BLaER1 (cell line): ENCODE measurements at regions not wholly inside any gene's neighbourhood (a gene's known extent, or its start where the extent isn't known, plus 50 kb on each side); places are given as distances from the start of the nearest gene placed in this dataset.
"Not testable (repeated sequence)": the region's sequence is repeated elsewhere in the genome, so short reads cannot be mapped to it uniquely, and the experiment has no call there.

ENCODE experiments used
- H3K27ac ChIP-seq: shearing (Covaris generic); formaldehyde crosslinking; 2 replicates; pipeline ENCODE4 v1.8.1; 2022
- H3K27me3 ChIP-seq: shearing (Covaris generic); formaldehyde crosslinking; 2 replicates; pipeline ENCODE4 v1.8.1; 2022
- H3K36me3 ChIP-seq: shearing (Covaris generic); formaldehyde crosslinking; 2 replicates; pipeline ENCODE4 v1.8.1; 2022
- H3K4me1 ChIP-seq: shearing (Covaris generic); formaldehyde crosslinking; 2 replicates; pipeline ENCODE4 v1.8.1; 2022
- H3K4me2 ChIP-seq: shearing (Covaris generic); formaldehyde crosslinking; 2 replicates; pipeline ENCODE4 v1.8.1; 2022
- H3K4me3 ChIP-seq: shearing (Covaris generic); formaldehyde crosslinking; 2 replicates; pipeline ENCODE4 v1.8.1; 2022
- H3K9ac ChIP-seq: shearing (Covaris generic); formaldehyde crosslinking; 2 replicates; pipeline ENCODE4 v1.8.1; 2022
- H3K9me3 ChIP-seq: shearing (Covaris generic); formaldehyde crosslinking; 2 replicates; pipeline ENCODE4 v1.8.1; 2022
- H4K20me1 ChIP-seq: shearing (Covaris generic); formaldehyde crosslinking; 2 replicates; pipeline ENCODE4 v1.8.1; 2022
- Cebpa-rat ChIP-seq: shearing (Covaris generic); IDR thresholded peaks from 2 replicates; pipeline ENCODE4 v1.8.1; 2022

- peaks cover 30% of the 10 kb centered on the region for H3K4me1 ChIP-seq
- no peak overlapping the region for H3K27ac ChIP-seq
- no peak overlapping the region for H3K9ac ChIP-seq
Measured at GRCh38 chr7:112985377-112985987, 101.1 kb downstream of the GPR85 start.

GRCh38 chr7:112982441-112983063 lies 104.1 kb downstream of the GPR85 start:
- H3K36me3 ChIP-seq = no peaks in the 10 kb centered on the region
- H3K4me1 ChIP-seq = peaks cover 29% of the 10 kb centered on the region
- no peak overlapping the region for H3K9ac ChIP-seq
- H3K9me3 ChIP-seq = no peaks in the 10 kb centered on the region
- no peaks in the 10 kb centered on the region for H3K27me3 ChIP-seq
- H4K20me1 ChIP-seq = no peaks in the 10 kb centered on the region
- no peak overlapping the region for H3K27ac ChIP-seq
- TF ChIP-seq Cebpa-rat = no peak
- H3K4me2 ChIP-seq = no peak overlapping the region
- H3K4me3 ChIP-seq = no peak overlapping the region

More at GRCh38 chr7:112985377-112985987, 101.1 kb downstream of the GPR85 start:
- no peaks in the 10 kb centered on the region for H3K27me3 ChIP-seq
- no peak overlapping the region for H3K4me3 ChIP-seq
- H4K20me1 ChIP-seq = no peaks in the 10 kb centered on the region
- no peaks in the 10 kb centered on the region for H3K9me3 ChIP-seq
- H3K4me2 ChIP-seq = peak overlapping the region; percentile 70
- H3K36me3 ChIP-seq = no peaks in the 10 kb centered on the region
- no peak for TF ChIP-seq Cebpa-rat

- H3K4me2 ChIP-seq = no peak overlapping the region
- H3K36me3 ChIP-seq = no peaks in the 10 kb centered on the region
- no peaks in the 10 kb centered on the region for H3K27me3 ChIP-seq
- TF ChIP-seq Cebpa-rat = no peak
- H3K4me1 ChIP-seq = peaks cover 23% of the 10 kb centered on the region
- H3K9me3 ChIP-seq = no peaks in the 10 kb centered on the region
- H4K20me1 ChIP-seq = no peaks in the 10 kb centered on the region
- no peak overlapping the region for H3K9ac ChIP-seq
- H3K27ac ChIP-seq = no peak overlapping the region
- no peak overlapping the region for H3K4me3 ChIP-seq
Measured at GRCh38 chr7:112981966-112982365, 104.7 kb downstream of the GPR85 start.

GRCh38 chr7:112979055-112979454 lies 107.6 kb downstream of the GPR85 start:
- H4K20me1 ChIP-seq, H3K9ac ChIP-seq, H3K9me3 ChIP-seq, H3K27ac ChIP-seq, H3K36me3 ChIP-seq, H3K4me2 ChIP-seq, H3K27me3 ChIP-seq, H3K4me3 ChIP-seq, H3K4me1 ChIP-seq: not testable (repeated sequence)

- H3K36me3 ChIP-seq, H3K4me2 ChIP-seq, H3K4me1 ChIP-seq, H3K9me3 ChIP-seq, H4K20me1 ChIP-seq, H3K9ac ChIP-seq, H3K4me3 ChIP-seq, H3K27me3 ChIP-seq, H3K27ac ChIP-seq: not testable (repeated sequence)
Measured at GRCh38 chr7:112977244-112977955, 109.2 kb downstream of the GPR85 start.

GRCh38 chr7:112970771-112971170 lies 115.9 kb downstream of the GPR85 start:
- H3K9ac ChIP-seq = no peak overlapping the region
- H3K4me1 ChIP-seq = no peaks in the 10 kb centered on the region

GRCh38 chr7:112969946-112970345 lies 116.7 kb downstream of the GPR85 start:
- H3K4me3 ChIP-seq = no peak overlapping the region
- H3K9me3 ChIP-seq = no peaks in the 10 kb centered on the region
- H3K27ac ChIP-seq = no peak overlapping the region
- H3K4me2 ChIP-seq = no peak overlapping the region
- no peaks in the 10 kb centered on the region for H4K20me1 ChIP-seq
- no peak overlapping the region for H3K9ac ChIP-seq
- no peaks in the 10 kb centered on the region for H3K4me1 ChIP-seq
- no peaks in the 10 kb centered on the region for H3K36me3 ChIP-seq
- H3K27me3 ChIP-seq = no peaks in the 10 kb centered on the region
- TF ChIP-seq Cebpa-rat = no peak

More at GRCh38 chr7:112970771-112971170, 115.9 kb downstream of the GPR85 start:
- no peak overlapping the region for H3K27ac ChIP-seq
- no peaks in the 10 kb centered on the region for H4K20me1 ChIP-seq
- no peak overlapping the region for H3K4me2 ChIP-seq
- H3K9me3 ChIP-seq = no peaks in the 10 kb centered on the region
- no peak for TF ChIP-seq Cebpa-rat
- no peaks in the 10 kb centered on the region for H3K36me3 ChIP-seq
- no peak overlapping the region for H3K4me3 ChIP-seq
- H3K27me3 ChIP-seq = no peaks in the 10 kb centered on the region

GRCh38 chr7:112965506-112965905 lies 121.1 kb downstream of the GPR85 start:
- H3K27me3 ChIP-seq = no peaks in the 10 kb centered on the region
- no peak overlapping the region for H3K4me2 ChIP-seq
- TF ChIP-seq Cebpa-rat = no peak

GRCh38 chr7:112963634-112964033 lies 123.0 kb downstream of the GPR85 start:
- no peaks in the 10 kb centered on the region for H3K4me1 ChIP-seq
- no peaks in the 10 kb centered on the region for H3K36me3 ChIP-seq
- no peak overlapping the region for H3K27ac ChIP-seq
- no peak overlapping the region for H3K4me2 ChIP-seq
- H3K9me3 ChIP-seq = no peaks in the 10 kb centered on the region
- no peak overlapping the region for H3K9ac ChIP-seq
- no peak for TF ChIP-seq Cebpa-rat
- H3K4me3 ChIP-seq = no peak overlapping the region
- no peaks in the 10 kb centered on the region for H4K20me1 ChIP-seq
- H3K27me3 ChIP-seq = no peaks in the 10 kb centered on the region

More at GRCh38 chr7:112965506-112965905, 121.1 kb downstream of the GPR85 start:
- H3K9ac ChIP-seq = no peak overlapping the region
- H4K20me1 ChIP-seq = no peaks in the 10 kb centered on the region
- H3K4me3 ChIP-seq = no peak overlapping the region
- no peak overlapping the region for H3K27ac ChIP-seq
- H3K36me3 ChIP-seq = no peaks in the 10 kb centered on the region
- H3K9me3 ChIP-seq = no peaks in the 10 kb centered on the region
- H3K4me1 ChIP-seq = no peaks in the 10 kb centered on the region

GRCh38 chr7:112962815-112963214 lies 123.8 kb downstream of the GPR85 start:
- no peak for TF ChIP-seq Cebpa-rat
- no peaks in the 10 kb centered on the region for H3K4me1 ChIP-seq

More at GRCh38 chr7:112962815-112963214, 123.8 kb downstream of the GPR85 start:
- Histone ChIP-seq H3K4me2 (no peak overlapping the region), H3K36me3 (no peaks in the 10 kb centered on the region), H4K20me1 (no peaks in the 10 kb centered on the region), H3K9me3 (no peaks in the 10 kb centered on the region), H3K9ac (no peak overlapping the region), H3K27ac (no peak overlapping the region), H3K4me3 (no peak overlapping the region), H3K27me3 (no peaks in the 10 kb centered on the region)
